ENCODE measurements at regions not wholly inside any gene's neighbourhood (a gene's known extent, or its start where the extent isn't known, plus 50 kb on each side); places are given as distances from the start of the nearest gene placed in this dataset. TPM values are rescaled to one million over a fixed set of nuclear protein-coding genes. Genes with fewer than 3 reads are reported as not detected.
A peak's percentile ranks its signal among the peaks of the same experiment; 100 is the strongest.

DNA sequence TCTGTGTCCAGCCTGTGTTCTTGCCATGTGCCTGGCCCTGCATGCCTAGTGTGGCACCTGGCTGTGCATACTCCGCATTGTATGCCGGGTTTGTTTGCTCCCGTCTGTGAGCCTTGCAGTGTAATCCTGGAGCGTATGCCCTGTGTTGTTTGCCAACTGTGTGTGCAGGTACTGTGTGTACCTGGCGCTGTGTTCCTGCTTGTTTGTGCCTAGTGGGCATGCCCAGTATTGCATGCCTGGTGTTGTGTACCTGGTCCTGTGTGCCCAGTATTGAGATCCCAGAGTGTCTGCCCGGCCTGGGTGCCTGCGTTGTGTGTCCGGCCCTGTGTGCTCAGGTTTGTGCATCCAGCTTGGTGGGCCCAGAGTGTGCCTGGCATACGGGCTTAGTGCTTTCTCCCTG is 54.5 kb upstream of the CHRNA7 start:
- WGBS, 2 experiments (ENCODE audit: low coverage in 1 of 2, low lambda C conversion rate in 2 of 2, missing lambda C conversion rate in 2 of 2), result 63 to 68% methylated on average over 9 of the region's 9 CpGs

DNA sequence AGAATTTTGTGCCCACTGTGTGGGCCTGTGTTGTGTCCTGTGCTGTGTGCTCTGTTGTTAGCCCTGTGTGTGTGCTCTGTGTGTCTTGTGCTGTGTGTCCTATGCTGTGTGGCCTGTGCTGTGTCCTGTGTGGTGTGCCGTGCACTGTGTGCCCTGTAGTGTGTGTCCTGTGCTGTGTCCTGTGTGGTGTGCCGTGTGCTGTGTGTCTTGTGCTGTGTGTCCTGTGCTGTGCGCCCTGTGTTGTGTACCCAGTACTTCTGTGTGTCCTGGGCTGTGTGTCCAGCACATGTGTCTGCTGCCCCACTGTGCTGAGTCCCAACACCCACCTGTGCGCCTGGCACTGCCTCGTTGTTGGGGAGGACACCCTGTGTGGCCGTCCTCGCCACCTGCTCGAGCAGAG is 53.2 kb upstream of the CHRNA7 start:
- Histone ChIP-seq H3K36me3 (ENCODE audit: low read depth) (no peaks in the 10 kb centered on the region), H3K79me2 (ENCODE audit: insufficient read depth) (no peaks in the 10 kb centered on the region), H3K9me2 (ENCODE audit: insufficient read depth) (no peaks in the 10 kb centered on the region), H3K27ac (no peak overlapping the region), H3K4me2 (ENCODE audit: unreplicated experiment) (no peak overlapping the region), H3K9me3 (ENCODE audit: low read depth) (no peaks in the 10 kb centered on the region), H3K27me3 (replicated peaks; ENCODE audit: insufficient read depth) (no peaks in the 10 kb centered on the region; the same call in none of the 2 replicates), H2AFZ (no peak overlapping the region), H4K20me1 (ENCODE audit: insufficient read depth) (no peaks in the 10 kb centered on the region), H3F3A (ENCODE audit: insufficient read depth) (no peaks in the 10 kb centered on the region), H3K9ac (no peak overlapping the region), H3K4me1 (ENCODE audit: insufficient read depth) (no peaks in the 10 kb centered on the region), H3K4me3 (no peak overlapping the region)
- in situ Hi-C loops (cut with MboI), result loop anchor here (25.0 kb wide), 1 partner anchor 160 kb away; no protein-coding TSS in a partner anchor
- TF ChIP-seq EZH2phosphoT487 (IDR thresholded peaks at IDR 0.05; ENCODE audit: insufficient read depth, low read depth) (no peak), EZH2 (IDR thresholded peaks at IDR 0.05; ENCODE audit: insufficient read depth, poor library complexity, severe bottlenecking) (no peak)
- no peak for DNase-seq
- WGBS, 2 experiments (ENCODE audit: low coverage in 1 of 2, low lambda C conversion rate in 2 of 2, missing lambda C conversion rate in 2 of 2), result 20 to 32% methylated on average over 8 of the region's 8 CpGs

More for the DNA sequence above, 54.5 kb upstream of the CHRNA7 start:
- Histone ChIP-seq H4K20me1 (ENCODE audit: insufficient read depth) (no peaks in the 10 kb centered on the region), H3K36me3 (ENCODE audit: low read depth) (no peaks in the 10 kb centered on the region), H2AFZ (no peak overlapping the region), H3K4me1 (ENCODE audit: insufficient read depth) (no peaks in the 10 kb centered on the region), H3F3A (ENCODE audit: insufficient read depth) (no peaks in the 10 kb centered on the region), H3K4me2 (ENCODE audit: unreplicated experiment) (no peak overlapping the region), H3K9me2 (ENCODE audit: insufficient read depth) (no peaks in the 10 kb centered on the region), H3K27ac (no peak overlapping the region), H3K27me3 (replicated peaks; ENCODE audit: insufficient read depth) (no peaks in the 10 kb centered on the region; the same call in none of the 2 replicates), H3K9ac (no peak overlapping the region), H3K79me2 (ENCODE audit: insufficient read depth) (no peaks in the 10 kb centered on the region), H3K9me3 (ENCODE audit: low read depth) (no peaks in the 10 kb centered on the region), H3K4me3 (no peak overlapping the region)
- in situ Hi-C loops (cut with MboI), result loop anchor here (25.0 kb wide), 1 partner anchor 161 kb away; no protein-coding TSS in a partner anchor
- no peak for DNase-seq
- no peak for TF ChIP-seq EZH2 (IDR thresholded peaks at IDR 0.05; ENCODE audit: insufficient read depth, poor library complexity, severe bottlenecking)
- TF ChIP-seq EZH2phosphoT487 (IDR thresholded peaks at IDR 0.05; ENCODE audit: insufficient read depth, low read depth), result no peak

DNA sequence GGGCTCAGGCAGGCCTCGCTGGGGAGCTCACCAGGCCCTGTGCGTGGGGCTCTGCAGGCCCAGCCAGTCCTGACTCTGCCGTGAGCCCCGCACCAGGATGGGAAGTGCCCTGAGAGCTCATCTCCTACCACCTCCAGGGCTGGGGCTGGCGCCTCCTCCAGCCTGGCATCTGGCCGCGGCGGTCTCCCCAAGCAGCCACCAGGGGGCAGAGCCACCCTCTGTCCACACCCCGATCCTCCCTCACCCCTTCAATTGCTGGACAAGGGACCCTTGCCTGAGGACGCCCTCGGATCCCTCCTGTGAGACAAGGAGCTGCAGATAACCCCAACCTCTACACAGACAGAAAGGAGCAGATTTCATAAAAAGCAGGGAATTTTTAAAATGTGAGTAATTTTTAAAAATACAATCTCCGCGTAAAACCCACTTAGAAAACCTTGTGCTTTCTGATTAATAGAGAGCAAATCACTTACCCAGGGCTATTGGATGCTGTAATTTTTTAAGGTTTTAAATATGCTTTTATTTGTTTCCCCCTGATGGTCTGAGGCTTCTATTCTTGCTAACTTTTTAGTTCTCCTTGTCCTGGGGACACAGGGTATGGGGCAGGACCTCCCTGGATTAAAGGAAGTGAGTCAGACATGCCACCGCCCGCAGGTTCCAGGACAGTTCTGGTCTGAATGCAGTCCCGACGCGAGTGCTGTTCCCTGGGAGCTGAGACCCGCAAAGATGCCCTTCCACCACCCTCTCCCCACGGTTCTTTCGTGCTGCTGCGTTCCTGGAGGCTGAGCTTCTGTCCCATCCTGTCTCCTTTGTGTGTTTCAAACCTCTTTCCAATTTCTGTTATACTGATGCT is 52.3 kb upstream of the CHRNA7 start:
- no peaks in the 10 kb centered on the region for H3K9me3 ChIP-seq (ENCODE audit: low read depth)
- no peak overlapping the region for H3K27ac ChIP-seq
- H3K9ac ChIP-seq, result no peak overlapping the region
- H2AFZ ChIP-seq, result no peak overlapping the region
- no peaks in the 10 kb centered on the region for H4K20me1 ChIP-seq (ENCODE audit: insufficient read depth)
- no peaks in the 10 kb centered on the region for H3K79me2 ChIP-seq (ENCODE audit: insufficient read depth)
- TF ChIP-seq EZH2 (IDR thresholded peaks at IDR 0.05; ENCODE audit: insufficient read depth, poor library complexity, severe bottlenecking) (no peak), EZH2phosphoT487 (IDR thresholded peaks at IDR 0.05; ENCODE audit: insufficient read depth, low read depth) (no peak)
- no peaks in the 10 kb centered on the region for H3K9me2 ChIP-seq (ENCODE audit: insufficient read depth)
- H3K27me3 ChIP-seq (replicated peaks; ENCODE audit: insufficient read depth), result no peaks in the 10 kb centered on the region; the same call in 1 of the 2 replicates
- H3K4me2 ChIP-seq (ENCODE audit: unreplicated experiment), result no peak overlapping the region
- DNase-seq, result peak; percentile 68
- 22 to 25% methylated on average over 22 of the region's 22 CpGs for WGBS, 2 experiments (ENCODE audit: low coverage in 1 of 2, low lambda C conversion rate in 2 of 2, missing lambda C conversion rate in 2 of 2)
- no peak overlapping the region for H3K4me3 ChIP-seq
- in situ Hi-C loops (cut with MboI), result loop anchor here (25.0 kb wide), 1 partner anchor 159 kb away; no protein-coding TSS in a partner anchor
- no peaks in the 10 kb centered on the region for H3K4me1 ChIP-seq (ENCODE audit: insufficient read depth)
- H3K36me3 ChIP-seq (ENCODE audit: low read depth), result no peaks in the 10 kb centered on the region
- H3F3A ChIP-seq (ENCODE audit: insufficient read depth), result no peaks in the 10 kb centered on the region

Small RNAs in the stretch of these regions (small RNA-seq; reads per million reads assigned to genes)
- not detected for gene AC026951.2 (ENCODE audit: low read depth, low replicate concordance)
- not detected for gene RF00425 (ENCODE audit: low read depth, low replicate concordance)

Measured in GM23248 (cell line).